HL-60 (cell line): ENCODE measurements at regions not wholly inside any gene's neighbourhood (a gene's known extent, or its start where the extent isn't known, plus 50 kb on each side); places are given as distances from the start of the nearest gene placed in this dataset.
"Not testable (repeated sequence)": the region's sequence is repeated elsewhere in the genome, so short reads cannot be mapped to it uniquely, and the experiment has no call there.

Source experiments
- DNase-seq, 2 experiments: peaks; one replicate each; pipeline ENCODE4 v3.0.0-alpha.2; 2010 to 2020; ENCODE audit warnings: low read depth in 1 of 2, low spot score in 1 of 2
- H3K27ac ChIP-seq: fragments of 250-450 bp; sonication (Bioruptor Pico); replicated peaks from 2 replicates; pipeline ENCODE4 v1.5.1; 2020; ENCODE audit warnings: mild to moderate bottlenecking, moderate library complexity
- H3K27me3 ChIP-seq: fragments of 250-450 bp; sonication (Bioruptor Pico); 2 replicates; pipeline ENCODE4 v1.5.1; 2021; ENCODE audit warnings: mild to moderate bottlenecking, moderate library complexity; ENCODE audit not compliant: insufficient read depth, poor library complexity, severe bottlenecking
- H3K4me3 ChIP-seq: replicated peaks from 2 replicates; pipeline ENCODE4 v1.5.1; 2011; ENCODE audit warnings: mild to moderate bottlenecking, control low read depth, low read length; ENCODE audit not compliant: insufficient read depth
- GABPA ChIP-seq: IDR thresholded peaks from 2 replicates; pipeline ENCODE4 v1.6.1; 2012; ENCODE audit warnings: low read depth
- POLR2AphosphoS5 ChIP-seq: IDR thresholded peaks from 2 replicates; pipeline ENCODE4 v1.6.1; 2012; ENCODE audit warnings: low read depth
- REST ChIP-seq: IDR thresholded peaks from 2 replicates; pipeline ENCODE4 v1.6.1; 2012; ENCODE audit warnings: low read depth; ENCODE audit not compliant: insufficient replicate concordance
- SPI1 ChIP-seq: IDR thresholded peaks from 2 replicates; pipeline ENCODE4 v1.6.1; 2012; ENCODE audit warnings: low read depth, mild to moderate bottlenecking, borderline replicate concordance
- TF ChIP-seq, protein P1 (sequence below): IDR thresholded peaks from one replicate; pipeline ENCODE4 v1.5.1; 2011; ENCODE audit warnings: low read length, control low read depth, inconsistent platforms; ENCODE audit not compliant: insufficient read depth

- H3K4me3 ChIP-seq: no peak overlapping the region
- H3K27me3 ChIP-seq: peaks cover 3% of the 10 kb centered on the region
- TF ChIP-seq GABPA (no peak), POLR2AphosphoS5 (no peak), SPI1 (no peak), REST (no peak)
- TF ChIP-seq, protein P1, sequence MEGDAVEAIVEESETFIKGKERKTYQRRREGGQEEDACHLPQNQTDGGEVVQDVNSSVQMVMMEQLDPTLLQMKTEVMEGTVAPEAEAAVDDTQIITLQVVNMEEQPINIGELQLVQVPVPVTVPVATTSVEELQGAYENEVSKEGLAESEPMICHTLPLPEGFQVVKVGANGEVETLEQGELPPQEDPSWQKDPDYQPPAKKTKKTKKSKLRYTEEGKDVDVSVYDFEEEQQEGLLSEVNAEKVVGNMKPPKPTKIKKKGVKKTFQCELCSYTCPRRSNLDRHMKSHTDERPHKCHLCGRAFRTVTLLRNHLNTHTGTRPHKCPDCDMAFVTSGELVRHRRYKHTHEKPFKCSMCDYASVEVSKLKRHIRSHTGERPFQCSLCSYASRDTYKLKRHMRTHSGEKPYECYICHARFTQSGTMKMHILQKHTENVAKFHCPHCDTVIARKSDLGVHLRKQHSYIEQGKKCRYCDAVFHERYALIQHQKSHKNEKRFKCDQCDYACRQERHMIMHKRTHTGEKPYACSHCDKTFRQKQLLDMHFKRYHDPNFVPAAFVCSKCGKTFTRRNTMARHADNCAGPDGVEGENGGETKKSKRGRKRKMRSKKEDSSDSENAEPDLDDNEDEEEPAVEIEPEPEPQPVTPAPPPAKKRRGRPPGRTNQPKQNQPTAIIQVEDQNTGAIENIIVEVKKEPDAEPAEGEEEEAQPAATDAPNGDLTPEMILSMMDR: no peak
- H3K27ac ChIP-seq: no peak overlapping the region
- no peak for DNase-seq
Measured at GRCh38 chr12:5335069-5335468, 96.8 kb upstream of the NTF3 start.

DNA sequence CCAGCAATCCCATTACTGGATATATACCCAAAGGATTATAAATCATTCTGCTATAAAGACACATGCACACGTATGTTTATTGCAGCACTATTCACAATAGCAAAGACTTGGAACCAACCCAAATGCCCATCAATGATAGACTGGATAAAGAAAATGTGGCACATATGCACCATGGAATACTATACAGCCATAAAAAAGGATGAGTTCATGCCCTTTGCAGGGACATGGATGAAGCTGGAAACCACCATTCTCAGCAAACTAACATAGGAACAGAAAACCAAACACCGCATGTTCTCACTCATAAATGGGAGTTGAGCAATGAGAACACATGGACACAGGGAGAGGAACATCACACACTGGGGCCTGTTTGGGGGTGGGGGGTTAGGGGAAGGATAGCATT is 90.8 kb upstream of the NTF3 start:
- not testable (repeated sequence) for H3K4me3 ChIP-seq, H3K27ac ChIP-seq, DNase-seq, H3K27me3 ChIP-seq

GRCh38 chr12:5343711-5344110 is 88.2 kb upstream of the NTF3 start:
- H3K27me3 ChIP-seq: peaks cover 2% of the 10 kb centered on the region
- DNase-seq: no peak
- no peak overlapping the region for H3K4me3 ChIP-seq
- TF ChIP-seq, protein P1: no peak
- no peak for TF ChIP-seq GABPA
- TF ChIP-seq SPI1: no peak
- no peak for TF ChIP-seq POLR2AphosphoS5
- no peak for TF ChIP-seq REST
- H3K27ac ChIP-seq: no peak overlapping the region

GRCh38 chr12:5344131-5344530 is 87.8 kb upstream of the NTF3 start:
- no peak overlapping the region for H3K4me3 ChIP-seq
- peaks cover 2% of the 10 kb centered on the region for H3K27me3 ChIP-seq
- TF ChIP-seq GABPA (no peak), POLR2AphosphoS5 (no peak), SPI1 (no peak), REST (no peak)
- TF ChIP-seq, protein P1: no peak
- DNase-seq: no peak
- H3K27ac ChIP-seq: no peak overlapping the region
